ENCODE measurements at regions not wholly inside any gene's neighbourhood (a gene's known extent, or its start where the extent isn't known, plus 50 kb on each side); places are given as distances from the start of the nearest gene placed in this dataset.

- peaks cover 1% of the 10 kb centered on the region for H3K4me1 Mint-ChIP-seq
These were observed 69.3 kb downstream of the CEBPB start for GRCh38 chr20:50259705-50260478.

GRCh38 chr20:50260479-50261221 is 70.0 kb downstream of the CEBPB start:
- H3K27me3 Mint-ChIP-seq, result peaks cover 3% of the 10 kb centered on the region
- intact Hi-C loops (cut with micrococcal nuclease), result no loop called here
- POLR2A ChIA-PET, result no interaction called here
- CTCF ChIA-PET, result no interaction called here
- no peaks in the 10 kb centered on the region for H3K9me3 Mint-ChIP-seq
- no peak overlapping the region for H3K27ac Mint-ChIP-seq
- H3K4me3 Mint-ChIP-seq, result no peak overlapping the region
- no peak for TF ChIP-seq CTCF (IDR thresholded peaks at IDR 0.05)
- ATAC-seq (ENCODE audit: low read depth) (no peak), DNase-seq (no peak)
- H3K4me1 Mint-ChIP-seq, result peaks cover 1% of the 10 kb centered on the region
- no peaks in the 10 kb centered on the region for H3K36me3 Mint-ChIP-seq (ENCODE audit: low read depth)

More at GRCh38 chr20:50259705-50260478, 69.3 kb downstream of the CEBPB start:
- Mint-ChIP-seq H3K36me3 (ENCODE audit: low read depth) (no peaks in the 10 kb centered on the region), H3K27ac (no peak overlapping the region), H3K9me3 (no peaks in the 10 kb centered on the region), H3K4me3 (no peak overlapping the region), H3K27me3 (peaks cover 3% of the 10 kb centered on the region)
- intact Hi-C loops (cut with micrococcal nuclease), result no loop called here
- ChIA-PET POLR2A (no interaction called here), CTCF (no interaction called here)
- no peak for DNase-seq
- no peak for ATAC-seq (ENCODE audit: low read depth)
- TF ChIP-seq CTCF (IDR thresholded peaks at IDR 0.05), result no peak

- no peak for ATAC-seq (ENCODE audit: low read depth)
- no peak for DNase-seq
- ChIA-PET CTCF (no interaction called here), POLR2A (no interaction called here)
- TF ChIP-seq CTCF (IDR thresholded peaks at IDR 0.05), result no peak
- H3K4me3 Mint-ChIP-seq, result no peak overlapping the region
- peaks cover 3% of the 10 kb centered on the region for H3K27me3 Mint-ChIP-seq
- no peak overlapping the region for H3K27ac Mint-ChIP-seq
- H3K36me3 Mint-ChIP-seq (ENCODE audit: low read depth), result no peaks in the 10 kb centered on the region
- no peaks in the 10 kb centered on the region for H3K9me3 Mint-ChIP-seq
- intact Hi-C loops (cut with micrococcal nuclease), result no loop called here
- peaks cover 1% of the 10 kb centered on the region for H3K4me1 Mint-ChIP-seq
These were observed 71.0 kb downstream of the CEBPB start for GRCh38 chr20:50261471-50262212.

- ATAC-seq (ENCODE audit: low read depth), result no peak
- ChIA-PET CTCF (no interaction called here), POLR2A (no interaction called here)
- TF ChIP-seq CTCF (IDR thresholded peaks at IDR 0.05), result no peak
- peaks cover 4% of the 10 kb centered on the region for H3K27me3 Mint-ChIP-seq
- peaks cover 1% of the 10 kb centered on the region for H3K4me1 Mint-ChIP-seq
- H3K36me3 Mint-ChIP-seq (ENCODE audit: low read depth), result no peaks in the 10 kb centered on the region
- no peak overlapping the region for H3K4me3 Mint-ChIP-seq
- intact Hi-C loops (cut with micrococcal nuclease), result no loop called here
- no peak overlapping the region for H3K27ac Mint-ChIP-seq
- H3K9me3 Mint-ChIP-seq, result no peaks in the 10 kb centered on the region
- no peak for DNase-seq
These were observed 73.2 kb downstream of the CEBPB start for GRCh38 chr20:50263831-50264230.

Measured in activated B cell treated with CpG ODN at 0.5 μM for 24 hours (primary cell).